Common myeloid progenitor, CD34-positive (primary cell): ENCODE measurements at regions not wholly inside any gene's neighbourhood (a gene's known extent, or its start where the extent isn't known, plus 50 kb on each side); places are given as distances from the start of the nearest gene placed in this dataset.

Experiments
- CTCF ChIA-PET: fragments of 350-600 bp; sonication (Branson Sonifier 250); formaldehyde crosslinking; loops from one replicate; lab custom pipeline; 2021; ENCODE audit warnings: antibody characterized with exemption; lab: Charles Lee
- POLR2A ChIA-PET: fragments of 350-600 bp; sonication (Branson Sonifier 250); formaldehyde crosslinking; loops from one replicate; lab custom pipeline; 2021; ENCODE audit warnings: antibody characterized with exemption; lab: Charles Lee
- DNase-seq, 3 donors: peaks; one replicate each; pipeline versions ENCODE4 v3.0.0 to v3.0.0-alpha.2; 2013
- H3K27ac ChIP-seq, 2 experiments: 1 replicate in 1 of 2; 2 replicates in 1 of 2; pipeline ENCODE4 v1.7.0; 2013; ENCODE audit warnings: inconsistent platforms in 2 of 2, low read length in 2 of 2, mild to moderate bottlenecking in 2 of 2, low read depth in 1 of 2, moderate library complexity in 1 of 2; ENCODE audit not compliant: severe bottlenecking in 2 of 2, insufficient read depth in 1 of 2, poor library complexity in 1 of 2
- H3K27me3 ChIP-seq, 5 experiments: replicated peaks in 2 of 5; 1 replicate in 3 of 5; 2 replicates in 2 of 5; pipeline versions ENCODE4 v1.6.1 to v1.7.0; 2013; ENCODE audit warnings: low read length in 4 of 5, mild to moderate bottlenecking in 2 of 5, moderate library complexity in 2 of 5, inconsistent platforms in 1 of 5; ENCODE audit not compliant: insufficient read depth in 5 of 5, control insufficient read depth in 4 of 5
- H3K36me3 ChIP-seq, 4 experiments: 1 replicate in 2 of 4; 2 replicates in 2 of 4; pipeline versions ENCODE4 v1.6.1 to v1.7.0; 2013; ENCODE audit warnings: low read length in 3 of 4, control low read depth in 1 of 4, mild to moderate bottlenecking in 1 of 4; ENCODE audit not compliant: control insufficient read depth in 4 of 4, insufficient read depth in 4 of 4
- H3K4me1 ChIP-seq, 4 experiments: 1 replicate in 3 of 4; 2 replicates in 1 of 4; pipeline versions ENCODE4 v1.6.1 to v1.7.1; 2013; ENCODE audit warnings: low read length in 3 of 4, mild to moderate bottlenecking in 3 of 4, control low read depth in 1 of 4, inconsistent platforms in 1 of 4, moderate library complexity in 1 of 4; ENCODE audit not compliant: control insufficient read depth in 4 of 4, insufficient read depth in 4 of 4; ENCODE audit errors: control extremely low read depth in 1 of 4
- H3K4me3 ChIP-seq, 7 experiments: 1 replicate in 4 of 7; 2 replicates in 3 of 7; pipeline versions ENCODE4 v1.5.1 to v1.7.0; 2013; ENCODE audit warnings: mild to moderate bottlenecking in 7 of 7, low read length in 6 of 7, moderate library complexity in 6 of 7, inconsistent platforms in 2 of 7, low read depth in 2 of 7, control low read depth in 1 of 7; ENCODE audit not compliant: insufficient read depth in 4 of 7, control insufficient read depth in 1 of 7; ENCODE audit errors: extremely low read depth in 1 of 7
- H3K9me3 ChIP-seq, 5 experiments: 1 replicate in 4 of 5; 2 replicates in 1 of 5; pipeline versions ENCODE4 v1.6.1 to v1.7.1; 2013; ENCODE audit warnings: low read length in 4 of 5, mild to moderate bottlenecking in 2 of 5, inconsistent platforms in 1 of 5, low read depth in 1 of 5, moderate library complexity in 1 of 5; ENCODE audit not compliant: control insufficient read depth in 4 of 5, insufficient read depth in 2 of 5; ENCODE audit errors: control extremely low read depth in 1 of 5
- WGBS: methylation state at CpG from one replicate; pipeline ENCODE4 v1.1.5; 2013; ENCODE audit not compliant: insufficient coverage; 5-methylcytosine and 5-hydroxymethylcytosine counted together

DNA sequence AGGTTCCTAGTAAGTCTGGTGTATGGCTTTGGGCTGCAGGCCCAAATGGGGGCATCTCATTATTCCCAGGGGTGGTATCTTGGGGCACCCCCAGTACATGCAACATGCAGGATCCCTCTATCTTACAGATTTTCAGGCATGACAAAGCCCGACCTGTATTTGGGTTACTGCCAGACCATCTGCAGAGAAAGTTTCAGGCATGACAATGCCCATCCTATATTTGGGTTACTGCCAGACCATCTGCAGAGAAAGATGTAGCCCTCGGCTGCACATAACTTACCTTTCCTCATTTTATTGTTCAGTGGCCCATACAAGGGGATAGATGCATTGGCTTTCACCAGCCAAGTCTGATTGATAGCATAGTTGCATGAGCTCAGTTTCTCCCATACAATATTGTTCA is 112.2 kb upstream of the RAB18 start:
- no peaks in the 10 kb centered on the region for H3K27me3 ChIP-seq
- ChIA-PET POLR2A (no interaction called here), CTCF (no interaction called here)
- no peak for DNase-seq
- no peak overlapping the region for H3K27ac ChIP-seq
- H3K36me3 ChIP-seq: no peaks in the 10 kb centered on the region
- no peak overlapping the region for H3K4me3 ChIP-seq
- WGBS: 100% methylated on average over 2 of the region's 2 CpGs
- H3K9me3 ChIP-seq: peaks cover 0 to 13% (median 0%) of the 10 kb centered on the region in 5 experiments
- H3K4me1 ChIP-seq: no peaks in the 10 kb centered on the region

GRCh38 chr10:27391325-27391724 is 112.8 kb upstream of the RAB18 start:
- no peak for DNase-seq
- ChIA-PET CTCF (no interaction called here), POLR2A (no interaction called here)
- H3K4me1 ChIP-seq: no peaks in the 10 kb centered on the region
- H3K9me3 ChIP-seq: peaks cover 0 to 13% (median 0%) of the 10 kb centered on the region in 5 experiments
- no peaks in the 10 kb centered on the region for H3K36me3 ChIP-seq
- no peaks in the 10 kb centered on the region for H3K27me3 ChIP-seq
- H3K27ac ChIP-seq: no peak overlapping the region
- H3K4me3 ChIP-seq: no peak overlapping the region
- 100% methylated on average over 1 of the region's 1 CpG for WGBS

DNA sequence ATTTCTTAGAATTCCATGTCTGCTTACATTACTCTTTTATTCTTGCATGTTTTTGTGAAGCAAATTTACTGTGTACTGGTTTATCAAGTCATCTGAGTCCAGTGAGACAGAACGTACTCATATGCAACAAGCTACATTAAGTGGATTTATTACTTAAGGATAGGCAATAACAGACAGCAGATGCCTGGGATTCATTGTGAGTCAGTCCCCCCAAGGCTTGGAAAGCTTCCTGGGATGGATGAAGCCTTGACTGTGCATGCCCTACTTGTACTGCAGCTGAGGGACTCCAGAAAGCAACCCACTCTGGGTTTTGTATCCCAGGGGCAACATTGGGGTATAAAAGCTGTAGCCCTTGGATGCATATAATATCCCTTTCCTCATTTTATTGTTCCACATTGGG is 113.4 kb upstream of the RAB18 start:
- Histone ChIP-seq H3K9me3 (peaks cover 0 to 13% (median 0%) of the 10 kb centered on the region in 5 experiments), H3K4me3 (no peak overlapping the region), H3K36me3 (no peaks in the 10 kb centered on the region), H3K27me3 (no peaks in the 10 kb centered on the region), H3K27ac (no peak overlapping the region), H3K4me1 (no peaks in the 10 kb centered on the region)
- CTCF ChIA-PET: no interaction called here
- POLR2A ChIA-PET: no interaction called here
- no peak for DNase-seq
- 100% methylated on average over 1 of the region's 1 CpG for WGBS

- ChIA-PET POLR2A (no interaction called here), CTCF (interaction anchor here (1.0 kb wide), 1 partner anchor 12 kb away, joined by 3 read pairs; no protein-coding TSS in a partner anchor)
- no peak for DNase-seq
- H3K27me3 ChIP-seq: no peaks in the 10 kb centered on the region
- no peak overlapping the region for H3K27ac ChIP-seq
- no peaks in the 10 kb centered on the region for H3K36me3 ChIP-seq
- 94% methylated on average over 4 of the region's 4 CpGs for WGBS
- no peaks in the 10 kb centered on the region for H3K4me1 ChIP-seq
- no peak overlapping the region for H3K4me3 ChIP-seq
- peaks cover 0 to 13% (median 0%) of the 10 kb centered on the region in 5 experiments for H3K9me3 ChIP-seq
These were observed 115.2 kb upstream of the RAB18 start for GRCh38 chr10:27388761-27389399.

DNA sequence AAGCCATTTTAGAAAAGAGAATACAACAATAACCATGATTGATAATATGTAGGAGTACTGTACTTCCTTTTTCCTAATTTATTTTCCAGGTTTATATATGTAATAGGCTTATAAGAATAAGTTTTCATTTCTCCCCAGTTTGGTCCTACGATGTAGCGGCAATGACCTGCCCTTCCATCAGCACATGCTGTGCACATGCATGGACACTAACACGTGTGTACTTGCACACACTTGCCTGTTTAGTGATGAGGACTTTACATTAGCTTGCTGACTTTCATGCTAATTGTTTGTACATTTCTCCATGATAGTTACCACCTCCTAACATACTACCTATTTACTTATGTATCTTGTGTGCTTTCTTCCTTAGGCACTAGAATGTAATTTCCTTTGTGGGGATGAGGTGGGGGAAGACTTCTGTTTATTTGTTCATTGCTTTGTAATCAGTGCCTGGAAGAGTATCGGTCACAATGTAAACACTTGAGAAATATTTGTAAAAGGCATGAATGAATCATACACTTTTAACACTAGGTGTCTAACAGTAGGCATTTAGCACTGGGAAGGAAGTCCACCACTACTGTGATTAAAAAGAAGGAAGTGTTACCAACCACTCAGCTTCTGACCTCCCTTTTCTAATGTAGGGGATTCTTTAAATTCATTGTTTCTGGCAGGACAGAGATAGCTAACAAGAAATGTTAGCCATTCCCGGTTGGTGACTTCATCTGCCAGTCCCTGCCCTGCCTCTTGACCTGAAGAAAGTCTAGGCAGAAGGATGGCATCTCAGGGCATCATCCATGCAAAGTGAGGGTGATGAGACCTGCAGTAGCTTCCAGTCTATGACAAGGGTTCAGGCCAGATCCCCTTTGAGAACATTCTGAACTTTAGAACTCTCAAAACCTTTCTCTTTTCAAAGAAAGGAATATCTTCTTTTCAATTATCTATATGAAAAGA is 120.2 kb upstream of the RAB18 start:
- no peaks in the 10 kb centered on the region for H3K27me3 ChIP-seq

DNA sequence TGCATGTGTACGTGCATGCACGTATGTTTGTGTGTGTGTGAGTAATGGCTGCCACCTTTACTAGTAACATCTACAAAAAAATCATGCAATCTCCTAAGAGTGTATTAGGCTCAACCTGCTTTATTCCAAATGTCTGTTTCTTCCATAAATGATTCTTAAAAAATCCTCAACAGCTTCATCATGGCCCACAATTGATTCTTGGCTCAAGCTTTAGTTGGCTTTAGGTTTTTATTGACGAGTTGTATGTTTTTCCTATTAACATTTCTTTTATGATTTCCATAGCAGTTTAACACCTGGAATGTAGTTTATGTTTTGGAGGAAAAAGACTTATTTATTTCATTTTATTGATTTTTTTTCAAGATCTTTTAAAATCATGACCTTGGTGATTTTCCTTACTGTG is 121.9 kb upstream of the RAB18 start:
- DNase-seq: no peak
- POLR2A ChIA-PET: no interaction called here
- CTCF ChIA-PET: no interaction called here

More for the DNA sequence above, 120.2 kb upstream of the RAB18 start:
- H3K27ac ChIP-seq: no peak overlapping the region
- peak in 2 of 3 donors; percentile 3 to 8 for DNase-seq
- H3K4me1 ChIP-seq: no peaks in the 10 kb centered on the region
- ChIA-PET CTCF (interaction anchor here (1.0 kb wide), 1 partner anchor 64 kb away, joined by 3 read pairs; no protein-coding TSS in a partner anchor), POLR2A (no interaction called here)
- no peaks in the 10 kb centered on the region for H3K36me3 ChIP-seq
- H3K4me3 ChIP-seq: no peak overlapping the region
- WGBS: 83% methylated on average over 3 of the region's 5 CpGs
- H3K9me3 ChIP-seq: no peaks in the 10 kb centered on the region

GRCh38 chr10:27380929-27381358 is 123.2 kb upstream of the RAB18 start:
- Histone ChIP-seq H3K27ac (no peak overlapping the region), H3K9me3 (no peaks in the 10 kb centered on the region), H3K4me1 (no peaks in the 10 kb centered on the region), H3K27me3 (no peaks in the 10 kb centered on the region), H3K4me3 (no peak overlapping the region), H3K36me3 (no peaks in the 10 kb centered on the region)
- ChIA-PET POLR2A (no interaction called here), CTCF (interaction anchor here (1.0 kb wide), 1 partner anchor 9 kb away, joined by 3 read pairs; no protein-coding TSS in a partner anchor)
- no peak for DNase-seq
- 97% methylated on average over 4 of the region's 6 CpGs for WGBS

More for the DNA sequence above, 121.9 kb upstream of the RAB18 start:
- H3K27ac ChIP-seq: no peak overlapping the region
- H3K27me3 ChIP-seq: no peaks in the 10 kb centered on the region
- H3K4me1 ChIP-seq: no peaks in the 10 kb centered on the region
- no peaks in the 10 kb centered on the region for H3K9me3 ChIP-seq
- no peaks in the 10 kb centered on the region for H3K36me3 ChIP-seq
- no CpG with 5 or more reads among the region's 3 CpGs for WGBS
- no peak overlapping the region for H3K4me3 ChIP-seq
